GM18909 (cell line): ENCODE measurements at regions not wholly inside any gene's neighbourhood (a gene's known extent, or its start where the extent isn't known, plus 50 kb on each side); places are given as distances from the start of the nearest gene placed in this dataset.
A peak's percentile ranks its signal among the peaks of the same experiment; 100 is the strongest.
"Not testable (repeated sequence)": the region's sequence is repeated elsewhere in the genome, so short reads cannot be mapped to it uniquely, and the experiment has no call there.

Experiments used
- ATAC-seq: cut with Tn5 transposase; IDR thresholded peaks from one replicate; pipeline ENCODE4 v1.9.1; 2021; ENCODE audit warnings: mild to moderate bottlenecking; ENCODE audit not compliant: unreplicated experiment, poor library complexity

DNA sequence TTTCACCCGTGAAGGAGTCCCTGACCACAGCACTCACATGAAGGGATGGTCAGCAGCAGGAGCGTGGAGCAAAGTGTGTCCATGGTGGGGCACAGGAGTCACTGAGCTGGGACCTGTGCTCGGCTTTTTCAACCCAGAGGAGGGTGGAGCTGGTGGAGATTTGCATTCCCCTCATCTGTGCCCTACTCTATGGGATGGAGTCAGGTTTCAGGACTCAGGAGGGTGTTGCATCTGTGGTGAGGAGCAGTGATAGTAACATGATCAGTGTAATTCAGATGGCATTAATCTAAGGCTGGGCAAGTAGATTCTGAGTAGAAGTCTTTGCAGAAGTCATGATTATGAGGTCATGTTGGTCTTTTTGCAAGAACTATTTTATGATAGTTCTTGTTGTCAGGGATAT is 511.9 kb downstream of the TMEM121 start:
- no peak for ATAC-seq

- no peak for ATAC-seq
These were observed 513.0 kb downstream of the TMEM121 start for GRCh38 chr14:106039400-106039799.

- no peak for ATAC-seq
These were observed 518.1 kb downstream of the TMEM121 start for GRCh38 chr14:106044515-106044914.

DNA sequence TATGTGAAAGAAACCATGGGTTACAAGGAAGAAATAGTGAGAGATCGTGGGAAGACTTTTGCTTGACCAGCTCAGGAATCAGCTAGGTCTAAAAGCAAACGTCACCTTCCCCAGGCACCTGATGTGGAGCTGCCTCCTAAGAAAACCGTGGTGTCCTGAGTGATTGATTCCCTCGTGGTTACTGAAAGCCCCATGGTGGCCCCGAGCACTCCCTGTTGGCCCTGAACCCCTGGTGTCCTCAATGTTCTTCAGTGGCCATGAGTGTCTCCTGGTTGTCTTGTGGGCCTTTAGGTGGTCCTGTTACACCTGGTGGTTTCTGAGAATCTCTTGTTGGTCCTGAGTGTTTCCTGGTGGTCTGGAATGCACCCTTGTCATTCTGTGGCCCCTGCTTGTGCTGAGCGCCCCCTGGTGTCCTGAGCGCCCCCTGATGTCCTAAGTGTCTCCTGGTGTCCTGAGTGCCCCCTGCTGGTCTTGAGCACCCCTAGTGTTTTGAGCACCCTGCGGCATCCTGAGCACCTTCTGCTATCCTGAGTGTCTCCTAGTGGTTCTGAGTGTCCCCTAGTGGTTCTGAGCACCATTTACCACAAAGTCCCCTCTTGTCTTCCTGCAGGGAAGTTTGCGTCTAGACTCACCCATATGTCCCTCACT is 518.7 kb downstream of the TMEM121 start:
- peak; percentile 78 for ATAC-seq

- ATAC-seq: no peak
These were observed 525.4 kb downstream of the TMEM121 start for GRCh38 chr14:106051796-106052195.

DNA sequence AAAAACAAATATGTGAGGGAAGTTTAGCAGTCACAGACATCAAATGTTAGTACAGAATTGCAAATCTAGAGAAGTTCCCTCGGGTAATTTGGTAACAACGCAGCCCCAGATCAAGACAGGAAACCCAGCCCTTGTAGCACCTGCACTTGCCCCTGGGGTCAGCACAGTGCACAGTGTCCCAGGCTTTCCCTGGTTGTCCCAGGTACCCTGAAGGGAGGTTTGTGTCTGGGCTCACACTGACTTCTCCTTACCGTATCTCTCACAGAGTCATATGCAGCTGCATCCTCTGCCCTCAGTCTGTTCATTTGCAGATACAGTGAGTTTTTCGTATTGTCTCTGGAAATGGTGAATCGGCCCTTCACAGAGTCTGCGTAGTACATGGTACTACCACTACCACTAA is 528.9 kb downstream of the TMEM121 start:
- ATAC-seq: no peak

DNA sequence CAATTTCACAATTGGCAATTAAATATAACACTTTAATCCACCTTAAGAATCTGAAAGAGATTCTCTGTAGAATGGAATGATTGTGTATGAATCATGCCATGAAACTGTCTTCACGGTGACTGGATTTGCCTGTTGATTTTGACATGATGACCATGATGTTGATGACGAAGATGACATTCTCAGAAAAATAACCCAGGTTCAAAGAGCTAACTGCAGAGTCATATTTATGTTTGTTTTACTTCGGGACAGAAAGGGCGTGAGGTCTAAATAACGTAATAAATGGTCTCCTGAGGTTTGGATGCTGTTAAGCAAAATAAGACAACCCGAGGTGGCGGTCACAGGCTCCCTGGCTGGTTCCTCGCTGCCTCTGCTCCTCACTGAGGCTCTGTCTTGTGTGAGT is 532.0 kb downstream of the TMEM121 start:
- no peak for ATAC-seq

DNA sequence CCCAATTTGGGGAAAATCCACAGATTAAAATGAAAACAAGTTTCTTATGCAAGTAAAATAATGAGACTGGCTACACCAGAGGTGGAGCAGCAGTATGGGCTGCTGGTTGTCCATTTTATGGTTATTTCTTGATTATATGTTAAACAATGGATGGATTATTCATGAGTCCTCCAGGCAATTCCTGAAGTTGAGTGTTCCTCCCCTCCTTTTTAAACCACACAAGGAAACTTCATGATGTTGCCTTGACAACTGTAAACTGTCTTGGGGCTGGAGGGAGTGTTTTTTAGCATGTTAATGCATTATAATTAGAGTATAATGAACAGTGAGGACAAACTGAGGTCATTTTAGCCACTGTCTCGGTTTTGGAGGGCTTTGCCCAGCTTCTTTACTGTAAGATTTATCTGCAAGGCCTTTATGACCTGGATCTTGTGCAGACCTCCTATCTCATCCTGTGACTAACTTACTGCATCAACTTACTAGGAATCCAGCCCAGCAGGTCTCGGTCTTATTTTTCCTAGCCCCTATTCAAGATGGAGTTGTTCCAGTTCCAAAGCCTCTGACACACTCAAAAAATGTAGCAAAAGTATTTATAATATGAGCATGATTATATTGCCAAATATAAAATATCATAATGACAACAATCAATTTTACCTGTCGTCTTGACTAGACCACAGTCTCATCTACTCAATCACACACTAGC is 534.0 kb downstream of the TMEM121 start:
- ATAC-seq: no peak

- ATAC-seq: not testable (repeated sequence)
These were observed 535.6 kb downstream of the TMEM121 start for GRCh38 chr14:106061877-106062500.

DNA sequence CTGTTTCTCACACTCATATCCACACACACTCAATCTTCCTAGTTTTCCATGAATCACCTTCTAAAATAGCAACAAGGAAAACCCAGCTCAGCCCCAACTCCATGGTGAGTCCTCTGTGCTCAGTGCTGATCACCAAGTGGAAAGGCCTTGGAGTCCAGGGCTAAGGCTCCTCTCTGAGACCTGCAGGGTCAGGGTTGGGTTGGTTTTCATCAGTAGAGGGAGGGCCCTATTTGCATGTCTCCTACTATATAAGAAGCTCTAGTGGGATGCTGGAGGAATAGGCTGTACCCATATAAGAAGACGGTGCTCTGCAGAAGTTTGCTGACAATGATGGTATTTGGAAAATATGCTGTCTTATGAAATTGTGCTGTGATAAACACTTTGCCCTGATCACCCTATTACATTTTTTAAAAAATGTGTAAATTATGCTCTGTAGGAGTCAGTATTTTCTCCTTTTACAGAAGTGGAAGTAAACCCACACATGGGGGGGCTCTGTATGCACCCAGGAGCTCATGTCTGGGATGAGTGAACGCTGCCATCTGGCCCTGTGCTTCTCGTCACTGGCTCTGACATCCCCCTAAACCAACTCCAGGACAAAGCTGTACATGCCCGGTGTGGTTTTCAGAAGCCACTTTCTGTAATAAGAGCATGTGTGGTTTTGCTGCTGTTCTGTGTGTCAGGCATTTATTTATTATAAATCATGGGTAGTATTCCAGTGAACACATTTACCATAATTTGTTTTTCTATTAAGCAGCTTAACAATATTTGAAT is 536.3 kb downstream of the TMEM121 start:
- no peak for ATAC-seq

DNA sequence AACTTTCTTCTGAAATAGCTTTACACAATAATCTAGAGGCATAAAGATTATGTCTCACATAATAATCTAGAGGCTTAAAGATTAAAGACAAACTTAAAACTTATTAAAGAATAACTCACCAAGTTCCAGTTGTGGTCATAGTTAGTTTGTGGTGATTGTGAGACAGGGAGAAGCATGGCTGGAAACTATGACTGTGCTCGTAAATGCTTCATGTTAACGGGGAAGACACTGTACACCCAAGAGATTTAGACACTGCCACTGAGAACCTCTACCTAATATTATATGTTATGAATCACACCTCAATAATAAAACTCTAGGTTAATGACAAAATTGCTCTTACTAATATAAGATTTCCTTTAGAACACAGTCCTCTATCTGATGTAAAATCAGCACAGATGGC is 541.6 kb downstream of the TMEM121 start:
- ATAC-seq: no peak

- no peak for ATAC-seq
These were observed 543.6 kb downstream of the TMEM121 start for GRCh38 chr14:106069804-106070625.

- ATAC-seq: no peak
These were observed 554.5 kb downstream of the TMEM121 start for GRCh38 chr14:106080922-106081321.

DNA sequence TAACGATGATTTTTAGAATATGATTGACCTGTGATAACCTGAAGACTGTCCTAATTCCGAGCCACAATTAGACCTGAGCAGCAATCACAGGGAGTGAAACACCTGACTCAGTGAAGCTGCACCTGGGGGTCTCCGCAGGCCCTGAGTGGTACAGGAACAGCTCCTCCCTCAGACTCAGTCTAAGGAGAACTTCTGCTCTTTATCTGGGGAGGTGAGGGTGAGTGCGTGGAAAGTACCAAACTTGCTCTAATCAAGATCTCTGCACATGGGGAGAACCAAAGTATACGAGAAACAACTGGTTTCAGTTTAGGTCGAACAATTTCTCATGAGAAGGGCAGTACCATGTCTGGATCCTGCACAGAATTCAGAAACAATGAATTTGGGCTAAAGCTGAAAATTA is 555.3 kb downstream of the TMEM121 start:
- not testable (repeated sequence) for ATAC-seq

DNA sequence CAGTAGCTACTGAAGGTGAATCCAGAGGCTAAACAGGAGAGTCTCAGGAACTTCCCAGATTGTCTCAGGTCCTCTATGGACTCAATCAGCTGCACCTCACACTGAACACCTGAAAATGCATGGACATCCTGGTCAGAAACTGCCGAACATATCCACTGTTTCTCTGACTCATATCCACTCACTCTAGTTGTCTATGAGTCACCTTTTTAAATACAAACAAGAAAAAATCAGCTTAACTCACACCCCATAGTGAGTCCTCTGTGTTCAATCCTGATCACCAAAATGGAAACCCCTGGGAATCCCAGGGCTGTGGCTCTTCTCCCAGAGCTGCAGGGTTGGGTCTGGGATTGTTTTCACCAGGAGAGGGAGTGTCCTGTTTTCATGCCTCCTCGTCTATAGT is 556.7 kb downstream of the TMEM121 start:
- ATAC-seq: no peak

GRCh38 chr14:106087837-106088236 is 561.5 kb downstream of the TMEM121 start:
- ATAC-seq: no peak

GRCh38 chr14:106088860-106089259 is 562.5 kb downstream of the TMEM121 start:
- not testable (repeated sequence) for ATAC-seq

DNA sequence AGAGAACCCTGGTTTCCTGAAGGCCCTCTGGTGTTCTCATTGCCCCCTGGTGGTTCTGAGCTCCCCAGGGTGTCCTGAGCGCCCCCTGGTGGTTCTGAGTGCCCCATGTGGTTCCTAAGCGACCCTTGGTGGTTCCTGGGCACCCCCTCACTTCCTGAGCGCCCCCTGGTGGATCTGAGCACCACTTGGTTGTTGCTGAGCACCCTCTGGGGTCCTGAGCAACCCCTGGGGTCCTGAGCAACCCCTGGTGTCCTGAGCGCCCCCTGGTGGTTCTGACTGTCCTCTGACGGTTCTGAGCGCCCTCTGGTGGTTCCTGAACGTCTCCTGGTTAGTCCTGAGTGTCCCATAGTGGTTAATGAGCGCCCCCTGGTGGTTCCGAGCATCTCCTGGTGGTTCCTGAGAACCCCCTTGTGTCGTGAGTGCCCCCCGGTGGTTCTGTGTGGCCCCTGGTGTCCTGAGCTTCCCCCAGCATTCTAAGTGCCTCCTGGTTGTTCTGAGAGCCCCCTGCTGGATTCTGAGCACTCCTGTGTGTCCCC is 568.3 kb downstream of the TMEM121 start:
- no peak for ATAC-seq

GRCh38 chr14:106107703-106108102 is 581.3 kb downstream of the TMEM121 start:
- no peak for ATAC-seq

DNA sequence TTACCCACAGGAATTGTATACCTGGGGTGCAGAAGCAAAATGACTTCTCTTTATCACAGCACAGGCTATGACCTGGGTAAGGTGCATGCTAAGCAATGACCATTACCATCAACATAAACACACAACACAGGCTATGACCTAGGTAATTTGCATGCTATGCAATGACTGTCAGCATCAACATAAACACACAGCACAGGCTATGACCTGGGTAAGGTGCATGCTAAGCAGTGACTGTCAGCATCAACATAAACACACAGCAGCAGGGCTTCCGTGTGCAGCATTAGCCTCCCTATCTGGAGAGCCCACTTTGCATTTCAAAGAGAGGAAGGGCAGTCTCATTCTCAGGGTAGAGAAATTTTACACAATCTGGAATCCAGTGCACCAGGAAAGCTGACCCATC is 583.0 kb downstream of the TMEM121 start:
- no peak for ATAC-seq
